MCF 10A (cell line): ENCODE measurements at regions not wholly inside any gene's neighbourhood (a gene's known extent, or its start where the extent isn't known, plus 50 kb on each side); places are given as distances from the start of the nearest gene placed in this dataset.

Source experiments
- BruUV-seq: library from RNA; stranded (reverse); fragments of 400-500 nt; replicated peaks from 2 replicates; lab custom pipeline; 2021; lab: Mats Ljungman, UMichigan
- CTCF ChIA-PET: fragments of 300-600 bp; sonication (Branson Sonifier 250); formaldehyde crosslinking; extraction: SDS; loops from one replicate; lab custom pipeline; 2021; ENCODE audit warnings: antibody characterized with exemption, inconsistent platforms; lab: Yijun Ruan, JAX
- POLR2A ChIA-PET: fragments of 300-600, 350-650 bp; sonication (Branson Sonifier 250); formaldehyde crosslinking; extraction: SDS; loops from one replicate; lab custom pipeline; 2020; ENCODE audit warnings: antibody characterized with exemption, inconsistent platforms; lab: Yijun Ruan, JAX
- DNase-seq: peaks from one replicate; pipeline ENCODE4 v3.0.0-alpha.2; 2018; ENCODE audit not compliant: unreplicated experiment
- H3K27ac Mint-ChIP-seq: one replicate; pipeline ENCODE4 v1.8.0; 2022; ENCODE audit warnings: mild to moderate bottlenecking, low read depth, mixed read lengths; ENCODE audit not compliant: unreplicated experiment
- H3K27me3 Mint-ChIP-seq: one replicate; pipeline ENCODE4 v1.8.0; 2022; ENCODE audit warnings: mixed read lengths; ENCODE audit not compliant: insufficient read depth, unreplicated experiment
- H3K36me3 Mint-ChIP-seq: one replicate; pipeline ENCODE4 v1.8.0; 2022; ENCODE audit warnings: mild to moderate bottlenecking, moderate library complexity, mixed read lengths; ENCODE audit not compliant: insufficient read depth, unreplicated experiment
- H3K4me1 Mint-ChIP-seq: one replicate; pipeline ENCODE4 v1.8.0; 2022; ENCODE audit warnings: mixed read lengths; ENCODE audit not compliant: insufficient read depth, unreplicated experiment
- H3K4me3 Mint-ChIP-seq: one replicate; pipeline ENCODE4 v1.8.0; 2022; ENCODE audit warnings: mild to moderate bottlenecking, moderate library complexity, mixed read lengths; ENCODE audit not compliant: unreplicated experiment
- H3K9me3 Mint-ChIP-seq: one replicate; pipeline ENCODE4 v1.8.0; 2022; ENCODE audit warnings: mixed read lengths; ENCODE audit not compliant: unreplicated experiment
- CTCF ChIP-seq: fragments of 200-600 bp; IDR thresholded peaks from one replicate; pipeline ENCODE4 v1.8.0; 2022; ENCODE audit warnings: antibody characterized with exemption, mild to moderate bottlenecking; ENCODE audit not compliant: unreplicated experiment
- intact Hi-C: fragments of 100-400 bp; cut with micrococcal nuclease; formaldehyde crosslinking; loops from 2 replicates; pipeline ENCODE4 v1.14.1; 2022

GRCh38 chr2:216970359-216970915 is 110.6 kb upstream of the TNP1 start:
- Mint-ChIP-seq H3K27me3 (peaks cover 16% of the 10 kb centered on the region), H3K4me3 (no peak overlapping the region), H3K27ac (no peak overlapping the region), H3K36me3 (no peaks in the 10 kb centered on the region), H3K9me3 (no peaks in the 10 kb centered on the region), H3K4me1 (no peaks in the 10 kb centered on the region)
- intact Hi-C loops = no loop called here
- POLR2A ChIA-PET = no interaction called here
- CTCF ChIA-PET = interaction anchor here (0.6 to 1.0 kb wide), 2 partner anchors 11 to 37 kb away, joined by 3 read pairs; no protein-coding TSS in a partner anchor
- no peak for TF ChIP-seq CTCF
- BruUV-seq = no TSS peak
- no peak for DNase-seq

GRCh38 chr2:216967889-216968288 is 108.0 kb upstream of the TNP1 start:
- BruUV-seq = no TSS peak
- Mint-ChIP-seq H3K36me3 (no peaks in the 10 kb centered on the region), H3K27me3 (peaks cover 16% of the 10 kb centered on the region), H3K4me3 (no peak overlapping the region), H3K9me3 (no peaks in the 10 kb centered on the region), H3K4me1 (no peaks in the 10 kb centered on the region), H3K27ac (no peak overlapping the region)
- POLR2A ChIA-PET = no interaction called here
- intact Hi-C loops = no loop called here
- TF ChIP-seq CTCF = no peak
- CTCF ChIA-PET = no interaction called here
- no peak for DNase-seq

- BruUV-seq = no TSS peak
- ChIA-PET CTCF (interaction anchor here (0.6 kb wide), 1 partner anchor 638 kb away, joined by 4 read pairs; no protein-coding TSS in a partner anchor), POLR2A (interaction anchor here (0.6 kb wide), 1 partner anchor 25 kb away, joined by 3 read pairs; no protein-coding TSS in a partner anchor)
- H3K27me3 Mint-ChIP-seq = no peaks in the 10 kb centered on the region
- no peaks in the 10 kb centered on the region for H3K9me3 Mint-ChIP-seq
- no peaks in the 10 kb centered on the region for H3K36me3 Mint-ChIP-seq
- H3K4me1 Mint-ChIP-seq = no peaks in the 10 kb centered on the region
- H3K27ac Mint-ChIP-seq = no peak overlapping the region
- intact Hi-C loops = no loop called here
- TF ChIP-seq CTCF = no peak
- DNase-seq = no peak
- H3K4me3 Mint-ChIP-seq = no peak overlapping the region
Observed at GRCh38 chr2:216960671-216961268, 100.9 kb upstream of the TNP1 start.

GRCh38 chr2:216959433-216959832 is 99.6 kb upstream of the TNP1 start:
- CTCF ChIA-PET = interaction anchor here (0.6 to 0.9 kb wide), 4 partner anchors 11 to 486 kb away, joined by 3 to 5 read pairs (median 3); no protein-coding TSS in a partner anchor

More at GRCh38 chr2:216959433-216959832, 99.6 kb upstream of the TNP1 start:
- BruUV-seq = no TSS peak
- Mint-ChIP-seq H3K4me1 (no peaks in the 10 kb centered on the region), H3K4me3 (no peak overlapping the region), H3K9me3 (peaks cover 5% of the 10 kb centered on the region), H3K27ac (no peak overlapping the region), H3K27me3 (peaks cover 6% of the 10 kb centered on the region), H3K36me3 (no peaks in the 10 kb centered on the region)
- POLR2A ChIA-PET = no interaction called here
- DNase-seq = no peak
- intact Hi-C loops = no loop called here
- TF ChIP-seq CTCF = no peak
